Liver (tissue), 3 donors: ENCODE measurements at regions not wholly inside any gene's neighbourhood (a gene's known extent, or its start where the extent isn't known, plus 50 kb on each side); places are given as distances from the start of the nearest gene placed in this dataset.

ENCODE experiments used
- EGR1 ChIP-seq, 2 donors: IDR thresholded peaks; 2 replicates each; pipeline ENCODE4 v1.6.1; 2016 to 2018; ENCODE audit warnings: antibody characterized with exemption in 2 of 2, low read depth in 2 of 2
- GABPA ChIP-seq, 2 donors: IDR thresholded peaks in 1 of 2; conservative IDR thresholded peaks in 1 of 2; 2 replicates each; pipeline ENCODE4 v1.6.1; 2016; ENCODE audit warnings: antibody characterized with exemption in 2 of 2, mild to moderate bottlenecking in 1 of 2, moderate library complexity in 1 of 2
- RAD21 ChIP-seq, 2 donors: IDR thresholded peaks; 2 replicates each; pipeline ENCODE4 v1.6.1; 2016; ENCODE audit warnings: antibody characterized with exemption in 2 of 2, mild to moderate bottlenecking in 2 of 2
- SP1 ChIP-seq: IDR thresholded peaks from 2 replicates; pipeline ENCODE4 v1.6.1; 2018; ENCODE audit warnings: antibody characterized with exemption, mild to moderate bottlenecking
- TAF1 ChIP-seq: conservative IDR thresholded peaks from 2 replicates; pipeline ENCODE4 v1.6.1; 2016; ENCODE audit warnings: antibody characterized with exemption, mild to moderate bottlenecking
- TF ChIP-seq, protein P1 (sequence below): fragments of 150-350 bp; IDR thresholded peaks from 2 replicates; pipeline ENCODE4 v1.5.1; 2017; ENCODE audit warnings: improper control_type of control experiment, low read depth, low read length; ENCODE audit not compliant: missing input control
- TF ChIP-seq, protein P2 (sequence below): IDR thresholded peaks from 2 replicates; pipeline ENCODE4 v1.6.1; 2016; ENCODE audit warnings: antibody characterized with exemption
- donor health status: healthy.
- donor health status: healthy.

GRCh38 chr7:8906396-8907075 is 473.1 kb downstream of the NXPH1 start:
- TF ChIP-seq, protein P1, sequence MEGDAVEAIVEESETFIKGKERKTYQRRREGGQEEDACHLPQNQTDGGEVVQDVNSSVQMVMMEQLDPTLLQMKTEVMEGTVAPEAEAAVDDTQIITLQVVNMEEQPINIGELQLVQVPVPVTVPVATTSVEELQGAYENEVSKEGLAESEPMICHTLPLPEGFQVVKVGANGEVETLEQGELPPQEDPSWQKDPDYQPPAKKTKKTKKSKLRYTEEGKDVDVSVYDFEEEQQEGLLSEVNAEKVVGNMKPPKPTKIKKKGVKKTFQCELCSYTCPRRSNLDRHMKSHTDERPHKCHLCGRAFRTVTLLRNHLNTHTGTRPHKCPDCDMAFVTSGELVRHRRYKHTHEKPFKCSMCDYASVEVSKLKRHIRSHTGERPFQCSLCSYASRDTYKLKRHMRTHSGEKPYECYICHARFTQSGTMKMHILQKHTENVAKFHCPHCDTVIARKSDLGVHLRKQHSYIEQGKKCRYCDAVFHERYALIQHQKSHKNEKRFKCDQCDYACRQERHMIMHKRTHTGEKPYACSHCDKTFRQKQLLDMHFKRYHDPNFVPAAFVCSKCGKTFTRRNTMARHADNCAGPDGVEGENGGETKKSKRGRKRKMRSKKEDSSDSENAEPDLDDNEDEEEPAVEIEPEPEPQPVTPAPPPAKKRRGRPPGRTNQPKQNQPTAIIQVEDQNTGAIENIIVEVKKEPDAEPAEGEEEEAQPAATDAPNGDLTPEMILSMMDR = no peak
- TF ChIP-seq GABPA (IDR thresholded peaks at IDR 0.05 in 1 of 2, conservative IDR thresholded peaks at IDR 0.05 in 1 of 2) (no peak), SP1 (no peak), RAD21 (IDR thresholded peaks at IDR 0.05) (no peak), TAF1 (no peak), EGR1 (IDR thresholded peaks at IDR 0.05; ENCODE audit: low read depth in 2 of 2) (no peak)
- TF ChIP-seq, protein P2, sequence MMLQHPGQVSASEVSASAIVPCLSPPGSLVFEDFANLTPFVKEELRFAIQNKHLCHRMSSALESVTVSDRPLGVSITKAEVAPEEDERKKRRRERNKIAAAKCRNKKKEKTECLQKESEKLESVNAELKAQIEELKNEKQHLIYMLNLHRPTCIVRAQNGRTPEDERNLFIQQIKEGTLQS = no peak
